ENCODE measurements at regions not wholly inside any gene's neighbourhood (a gene's known extent, or its start where the extent isn't known, plus 50 kb on each side); places are given as distances from the start of the nearest gene placed in this dataset.
"Not testable (repeated sequence)": the region's sequence is repeated elsewhere in the genome, so short reads cannot be mapped to it uniquely, and the experiment has no call there.

- DNase-seq (ENCODE audit: low spot score): peak; percentile 67
Measured at GRCh38 chr1:221994939-221995338, 253.1 kb upstream of the DUSP10 start.

- peak; percentile 48 for DNase-seq (ENCODE audit: low spot score)
Measured at GRCh38 chr1:221994274-221994698, 252.4 kb upstream of the DUSP10 start.

- no peak for DNase-seq (ENCODE audit: low spot score)
Measured at GRCh38 chr1:221993444-221993948, 251.6 kb upstream of the DUSP10 start.

- no peak for DNase-seq (ENCODE audit: low spot score)
Measured at GRCh38 chr1:221992427-221992826, 250.5 kb upstream of the DUSP10 start.

GRCh38 chr1:221991221-221991620, 249.3 kb upstream of the DUSP10 start:
- DNase-seq (ENCODE audit: low spot score): peak; percentile 31

GRCh38 chr1:221989741-221990140, 247.9 kb upstream of the DUSP10 start:
- DNase-seq (ENCODE audit: low spot score): no peak

GRCh38 chr1:221988829-221989228, 246.9 kb upstream of the DUSP10 start:
- DNase-seq (ENCODE audit: low spot score): no peak

- peak; percentile 41 for DNase-seq (ENCODE audit: low spot score)
Measured at GRCh38 chr1:221987860-221988520, 246.1 kb upstream of the DUSP10 start.

- no peak for DNase-seq (ENCODE audit: low spot score)
Measured at GRCh38 chr1:221983444-221983843, 241.6 kb upstream of the DUSP10 start.

GRCh38 chr1:221981461-221981860, 239.6 kb upstream of the DUSP10 start:
- no peak for DNase-seq (ENCODE audit: low spot score)

GRCh38 chr1:221979444-221980032, 237.6 kb upstream of the DUSP10 start:
- no peak for DNase-seq (ENCODE audit: low spot score)

GRCh38 chr1:221978631-221979334, 236.9 kb upstream of the DUSP10 start:
- DNase-seq (ENCODE audit: low spot score): not testable (repeated sequence)

- not testable (repeated sequence) for DNase-seq (ENCODE audit: low spot score)
Measured at GRCh38 chr1:221973787-221974186, 231.9 kb upstream of the DUSP10 start.

- DNase-seq (ENCODE audit: low spot score): no peak
Measured at GRCh38 chr1:221972276-221973235, 230.7 kb upstream of the DUSP10 start.

- DNase-seq (ENCODE audit: low spot score): not testable (repeated sequence)
Measured at GRCh38 chr1:221971035-221971434, 229.1 kb upstream of the DUSP10 start.

GRCh38 chr1:221969298-221969858, 227.5 kb upstream of the DUSP10 start:
- not testable (repeated sequence) for DNase-seq (ENCODE audit: low spot score)

GRCh38 chr1:221967538-221967937, 225.6 kb upstream of the DUSP10 start:
- not testable (repeated sequence) for DNase-seq (ENCODE audit: low spot score)

- DNase-seq (ENCODE audit: low spot score): not testable (repeated sequence)
Measured at GRCh38 chr1:221966888-221967287, 225.0 kb upstream of the DUSP10 start.

- not testable (repeated sequence) for DNase-seq (ENCODE audit: low spot score)
Measured at GRCh38 chr1:221965891-221966290, 224.0 kb upstream of the DUSP10 start.

- DNase-seq (ENCODE audit: low spot score): no peak
Measured at GRCh38 chr1:221965252-221965651, 223.4 kb upstream of the DUSP10 start.

GRCh38 chr1:221963742-221964141, 221.9 kb upstream of the DUSP10 start:
- peak; percentile 25 for DNase-seq (ENCODE audit: low spot score)

Measured in AG20443 (cell line).